ENCODE measurements at regions not wholly inside any gene's neighbourhood (a gene's known extent, or its start where the extent isn't known, plus 50 kb on each side); places are given as distances from the start of the nearest gene placed in this dataset.

GRCh38 chr22:49413146-49413545, 414.5 kb downstream of the BRD1 start:
- Histone ChIP-seq H3K4me3 (no peak overlapping the region), H3K27me3 (no peaks in the 10 kb centered on the region), H3K27ac (no peak overlapping the region), H3K9me3 (no peaks in the 10 kb centered on the region), H3K4me1 (ENCODE audit: insufficient read depth) (no peaks in the 10 kb centered on the region), H3K36me3 (no peaks in the 10 kb centered on the region)
- WGBS, 3 donors: 84 to 86% (median 85%) methylated on average over 8 of the region's 8 CpGs
- no peak for DNase-seq
- TF ChIP-seq POLR2A (IDR thresholded peaks at IDR 0.05) (no peak), CTCF (IDR thresholded peaks at IDR 0.05) (no peak), EP300 (IDR thresholded peaks at IDR 0.05) (no peak)
- intact Hi-C loops (cut with DNase I): no loop called here

DNA sequence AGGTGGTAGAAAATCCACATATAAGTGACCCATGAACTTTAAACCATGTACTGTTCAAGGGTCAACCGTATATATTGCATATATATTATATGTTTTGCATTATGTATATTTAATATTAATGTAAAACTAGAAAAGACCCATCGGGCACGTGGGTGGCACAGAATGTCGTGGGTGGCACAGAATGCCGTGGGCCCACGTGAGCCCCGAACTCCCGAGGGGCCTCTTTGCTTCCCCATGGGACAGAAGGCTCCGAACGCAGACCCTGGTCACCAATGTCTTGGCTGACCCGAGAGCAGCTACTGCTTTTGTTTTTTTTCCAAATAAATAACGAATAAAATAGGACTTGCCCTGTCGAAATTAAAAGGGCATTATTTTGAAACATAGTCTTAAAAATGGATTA, 415.4 kb downstream of the BRD1 start:
- TF ChIP-seq CTCF (IDR thresholded peaks at IDR 0.05): no peak
- no peak for TF ChIP-seq POLR2A (IDR thresholded peaks at IDR 0.05)
- TF ChIP-seq EP300 (IDR thresholded peaks at IDR 0.05): no peak
- no peak overlapping the region for H3K4me3 ChIP-seq
- no peak overlapping the region for H3K27ac ChIP-seq
- no peaks in the 10 kb centered on the region for H3K36me3 ChIP-seq
- no peak for DNase-seq
- no peaks in the 10 kb centered on the region for H3K4me1 ChIP-seq (ENCODE audit: insufficient read depth)
- WGBS, 3 donors: 80 to 85% (median 84%) methylated on average over 13 of the region's 13 CpGs
- no peaks in the 10 kb centered on the region for H3K27me3 ChIP-seq
- intact Hi-C loops (cut with DNase I): no loop called here
- no peaks in the 10 kb centered on the region for H3K9me3 ChIP-seq

DNA sequence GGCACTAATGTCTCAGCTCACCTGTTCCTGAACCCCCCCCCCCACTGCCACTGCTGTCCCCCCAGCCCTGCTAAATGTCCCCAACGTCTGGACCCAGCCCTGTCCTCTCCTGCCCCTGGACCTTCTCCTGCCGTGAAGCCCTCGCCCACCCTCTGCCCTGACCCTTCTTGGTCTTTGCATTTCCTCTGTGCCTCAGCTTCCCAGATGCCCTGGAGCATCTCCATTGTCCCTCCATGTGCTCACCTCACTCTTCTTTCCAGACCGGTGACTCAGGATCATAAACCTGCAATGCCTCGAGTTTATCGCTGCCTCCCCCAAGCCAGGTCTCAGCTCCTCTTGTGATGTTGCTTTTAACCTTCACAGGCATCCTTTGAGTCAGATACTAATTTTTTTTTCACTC, 416.4 kb downstream of the BRD1 start:
- H3K36me3 ChIP-seq: no peaks in the 10 kb centered on the region
- H3K27ac ChIP-seq: no peak overlapping the region
- 71 to 80% (median 72%) methylated on average over 6 of the region's 6 CpGs for WGBS, 3 donors
- no peak for TF ChIP-seq POLR2A (IDR thresholded peaks at IDR 0.05)
- no peak for TF ChIP-seq CTCF (IDR thresholded peaks at IDR 0.05)
- no peak for TF ChIP-seq EP300 (IDR thresholded peaks at IDR 0.05)
- H3K9me3 ChIP-seq: no peaks in the 10 kb centered on the region
- no peaks in the 10 kb centered on the region for H3K27me3 ChIP-seq
- H3K4me3 ChIP-seq: no peak overlapping the region
- H3K4me1 ChIP-seq (ENCODE audit: insufficient read depth): no peaks in the 10 kb centered on the region
- DNase-seq: no peak
- intact Hi-C loops (cut with DNase I): no loop called here

DNA sequence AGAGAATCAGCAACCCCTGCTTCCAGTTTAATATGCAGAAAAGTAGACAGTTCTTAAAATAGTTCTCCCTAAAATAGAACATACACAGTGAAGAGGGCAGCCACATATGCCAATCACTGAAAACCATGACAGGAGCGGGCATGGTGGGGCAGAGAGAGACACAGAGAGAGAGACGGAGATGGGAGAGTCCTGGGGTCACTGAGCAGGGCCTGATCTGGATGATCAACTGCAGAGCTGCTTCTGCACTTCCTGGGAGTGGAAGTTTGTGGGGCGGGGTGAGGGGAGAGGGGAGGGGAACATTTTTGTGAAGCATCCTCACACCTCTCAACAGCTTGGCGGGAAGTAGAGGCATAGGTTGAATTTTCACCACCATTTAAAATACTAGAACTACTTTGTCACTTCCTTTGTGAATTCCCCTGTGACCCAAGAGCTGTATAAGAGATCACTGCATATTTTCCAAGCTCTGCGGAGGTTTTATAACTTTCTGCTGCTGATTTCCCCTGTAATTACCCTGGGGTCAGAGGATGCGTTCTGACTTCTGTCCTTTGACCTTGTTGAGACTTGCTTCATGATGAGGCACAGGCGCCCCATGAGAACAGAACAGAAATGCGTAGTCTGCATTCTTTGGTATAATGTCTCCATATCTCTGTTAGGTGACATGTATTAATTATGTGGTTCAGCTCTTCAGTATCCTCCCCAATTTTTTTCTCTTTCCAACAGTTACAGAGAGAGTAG, 419.4 kb downstream of the BRD1 start:
- H3K4me1 ChIP-seq (ENCODE audit: insufficient read depth): no peaks in the 10 kb centered on the region
- H3K27me3 ChIP-seq: no peaks in the 10 kb centered on the region
- DNase-seq: no peak
- H3K27ac ChIP-seq: no peak overlapping the region
- TF ChIP-seq POLR2A (IDR thresholded peaks at IDR 0.05) (no peak), CTCF (IDR thresholded peaks at IDR 0.05) (no peak), EP300 (IDR thresholded peaks at IDR 0.05) (no peak)
- H3K9me3 ChIP-seq: no peaks in the 10 kb centered on the region
- H3K4me3 ChIP-seq: no peak overlapping the region
- intact Hi-C loops (cut with DNase I): no loop called here
- H3K36me3 ChIP-seq: no peaks in the 10 kb centered on the region
- WGBS, 3 donors: 35 to 42% (median 42%) methylated on average over 8 of the region's 8 CpGs
